SK-MEL-5 (cell line): ENCODE measurements at regions not wholly inside any gene's neighbourhood (a gene's known extent, or its start where the extent isn't known, plus 50 kb on each side); places are given as distances from the start of the nearest gene placed in this dataset.
"Not testable (repeated sequence)": the region's sequence is repeated elsewhere in the genome, so short reads cannot be mapped to it uniquely, and the experiment has no call there.

Experiments
- DNase-seq: peaks from one replicate; pipeline ENCODE4 v3.0.0-alpha.2; 2016; ENCODE audit warnings: low read depth, low spot score
- in situ Hi-C: cut with HindIII; loops from 2 replicates; pipeline ENCODE4 v1.10.0; 2016; ENCODE audit warnings: low sequenced_read_pairs, high pct_unique_total_duplicates, low pct_unique_long_range_greater_than_20kb

GRCh38 chr12:111254106-111254505 is 114.8 kb downstream of the PHETA1 start:
- DNase-seq, result no peak
- in situ Hi-C loops, result no loop called here

- no peak for DNase-seq
- in situ Hi-C loops, result no loop called here
Observed at GRCh38 chr12:111253213-111253612, 115.7 kb downstream of the PHETA1 start.

- in situ Hi-C loops, result no loop called here
- no peak for DNase-seq
Observed at GRCh38 chr12:111251787-111252186, 117.1 kb downstream of the PHETA1 start.

GRCh38 chr12:111251058-111251730 is 117.7 kb downstream of the PHETA1 start:
- in situ Hi-C loops, result no loop called here
- no peak for DNase-seq

- in situ Hi-C loops, result no loop called here
Observed at GRCh38 chr12:111250251-111250881, 118.5 kb downstream of the PHETA1 start.

GRCh38 chr12:111249757-111250156 is 119.1 kb downstream of the PHETA1 start:
- DNase-seq, result no peak
- in situ Hi-C loops, result no loop called here

More at GRCh38 chr12:111250251-111250881, 118.5 kb downstream of the PHETA1 start:
- DNase-seq, result no peak

- in situ Hi-C loops, result no loop called here
- DNase-seq, result no peak
Observed at GRCh38 chr12:111249018-111249370, 119.9 kb downstream of the PHETA1 start.

- DNase-seq, result no peak
- in situ Hi-C loops, result no loop called here
Observed at GRCh38 chr12:111248236-111249017, 120.5 kb downstream of the PHETA1 start.

GRCh38 chr12:111247083-111247783 is 121.7 kb downstream of the PHETA1 start:
- DNase-seq, result no peak
- in situ Hi-C loops, result no loop called here

- DNase-seq, result no peak
- in situ Hi-C loops, result no loop called here
Observed at GRCh38 chr12:111246477-111247011, 122.4 kb downstream of the PHETA1 start.

- no peak for DNase-seq
- in situ Hi-C loops, result no loop called here
Observed at GRCh38 chr12:111245701-111246476, 123.0 kb downstream of the PHETA1 start.

- in situ Hi-C loops, result no loop called here
Observed at GRCh38 chr12:111244673-111245072, 124.2 kb downstream of the PHETA1 start.

GRCh38 chr12:111242817-111243216 is 126.1 kb downstream of the PHETA1 start:
- in situ Hi-C loops, DNase-seq: not testable (repeated sequence)

More at GRCh38 chr12:111244673-111245072, 124.2 kb downstream of the PHETA1 start:
- DNase-seq, result no peak

GRCh38 chr12:111242184-111242583 is 126.7 kb downstream of the PHETA1 start:
- no peak for DNase-seq
- in situ Hi-C loops, result no loop called here

- in situ Hi-C loops, result no loop called here
- no peak for DNase-seq
Observed at GRCh38 chr12:111240374-111240773, 128.5 kb downstream of the PHETA1 start.

- no peak for DNase-seq
- in situ Hi-C loops, result no loop called here
Observed at GRCh38 chr12:111239235-111239634, 129.7 kb downstream of the PHETA1 start.

GRCh38 chr12:111238075-111238734 is 130.7 kb downstream of the PHETA1 start:
- in situ Hi-C loops, result no loop called here
- DNase-seq, result no peak
